ENCODE measurements at regions not wholly inside any gene's neighbourhood (a gene's known extent, or its start where the extent isn't known, plus 50 kb on each side); places are given as distances from the start of the nearest gene placed in this dataset.

GRCh38 chr5:2288466-2288865 lies 405.7 kb upstream of the IRX4 start:
- Histone ChIP-seq H3K27ac (no peak overlapping the region), H3K36me3 (no peaks in the 10 kb centered on the region), H3K4me3 (no peak overlapping the region), H3K4me1 (no peaks in the 10 kb centered on the region), H3K27me3 (no peaks in the 10 kb centered on the region), H3K9me3 (no peaks in the 10 kb centered on the region)
- intact Hi-C loops (cut with DNase I; ENCODE audit: low total_unique reads), result no loop called here
- in situ Hi-C loops (cut with MboI; ENCODE audit: low sequenced_read_pairs in 4 of 4), result no loop called here
- ATAC-seq (no peak), DNase-seq (no peak)
- TF ChIP-seq POLR2A (IDR thresholded peaks at IDR 0.05) (no peak), CTCF (IDR thresholded peaks at IDR 0.05 in 4 of 5, conservative IDR thresholded peaks at IDR 0.05 in 1 of 5) (no peak)

- ATAC-seq (no peak), DNase-seq (no peak)
- no peaks in the 10 kb centered on the region for H3K27me3 ChIP-seq
- H3K9me3 ChIP-seq, result no peaks in the 10 kb centered on the region
- in situ Hi-C loops (cut with MboI; ENCODE audit: low sequenced_read_pairs in 4 of 4), result no loop called here
- H3K36me3 ChIP-seq, result no peaks in the 10 kb centered on the region
- TF ChIP-seq CTCF (IDR thresholded peaks at IDR 0.05 in 4 of 5, conservative IDR thresholded peaks at IDR 0.05 in 1 of 5) (no peak), POLR2A (IDR thresholded peaks at IDR 0.05) (no peak)
- no peak overlapping the region for H3K4me3 ChIP-seq
- no peaks in the 10 kb centered on the region for H3K4me1 ChIP-seq
- H3K27ac ChIP-seq, result no peak overlapping the region
- intact Hi-C loops (cut with DNase I; ENCODE audit: low total_unique reads), result no loop called here
Measured at GRCh38 chr5:2286250-2286649, 403.5 kb upstream of the IRX4 start.

GRCh38 chr5:2284678-2285077 lies 402.0 kb upstream of the IRX4 start:
- DNase-seq, result no peak
- in situ Hi-C loops (cut with MboI; ENCODE audit: low sequenced_read_pairs in 4 of 4), result no loop called here
- Histone ChIP-seq H3K4me1 (no peaks in the 10 kb centered on the region), H3K27ac (no peak overlapping the region), H3K4me3 (no peak overlapping the region), H3K36me3 (no peaks in the 10 kb centered on the region), H3K9me3 (no peaks in the 10 kb centered on the region), H3K27me3 (no peaks in the 10 kb centered on the region)
- no peak for TF ChIP-seq CTCF (IDR thresholded peaks at IDR 0.05 in 4 of 5, conservative IDR thresholded peaks at IDR 0.05 in 1 of 5)
- no peak for TF ChIP-seq POLR2A (IDR thresholded peaks at IDR 0.05)
- intact Hi-C loops (cut with DNase I; ENCODE audit: low total_unique reads), result no loop called here
- no peak for ATAC-seq

- TF ChIP-seq CTCF (IDR thresholded peaks at IDR 0.05 in 4 of 5, conservative IDR thresholded peaks at IDR 0.05 in 1 of 5) (no peak), POLR2A (IDR thresholded peaks at IDR 0.05) (no peak)
- ATAC-seq (no peak), DNase-seq (no peak)
- Histone ChIP-seq H3K9me3 (no peaks in the 10 kb centered on the region), H3K36me3 (no peaks in the 10 kb centered on the region), H3K4me1 (no peaks in the 10 kb centered on the region), H3K4me3 (no peak overlapping the region), H3K27ac (no peak overlapping the region), H3K27me3 (no peaks in the 10 kb centered on the region)
- intact Hi-C loops (cut with DNase I; ENCODE audit: low total_unique reads) (no loop called here), in situ Hi-C loops (cut with MboI; ENCODE audit: low sequenced_read_pairs in 4 of 4) (no loop called here)
Measured at GRCh38 chr5:2283481-2284045, 400.8 kb upstream of the IRX4 start.

GRCh38 chr5:2282893-2283292 lies 400.2 kb upstream of the IRX4 start:
- no peak for TF ChIP-seq POLR2A (IDR thresholded peaks at IDR 0.05)
- TF ChIP-seq CTCF (IDR thresholded peaks at IDR 0.05 in 4 of 5, conservative IDR thresholded peaks at IDR 0.05 in 1 of 5), result no peak
- in situ Hi-C loops (cut with MboI; ENCODE audit: low sequenced_read_pairs in 4 of 4), result no loop called here
- no peaks in the 10 kb centered on the region for H3K9me3 ChIP-seq
- ATAC-seq (no peak), DNase-seq (no peak)
- no peaks in the 10 kb centered on the region for H3K27me3 ChIP-seq
- H3K4me3 ChIP-seq, result no peak overlapping the region
- no peak overlapping the region for H3K27ac ChIP-seq
- H3K4me1 ChIP-seq, result no peaks in the 10 kb centered on the region
- intact Hi-C loops (cut with DNase I; ENCODE audit: low total_unique reads), result no loop called here
- no peaks in the 10 kb centered on the region for H3K36me3 ChIP-seq
